ELF-1 (cell line): ENCODE measurements at regions not wholly inside any gene's neighbourhood (a gene's known extent, or its start where the extent isn't known, plus 50 kb on each side); places are given as distances from the start of the nearest gene placed in this dataset.
"Not testable (repeated sequence)": the region's sequence is repeated elsewhere in the genome, so short reads cannot be mapped to it uniquely, and the experiment has no call there.

ENCODE experiments used
- DNase-seq: peaks from one replicate; pipeline ENCODE4 v3.0.0-alpha.2; 2016; ENCODE audit warnings: low read depth, low spot score

DNA sequence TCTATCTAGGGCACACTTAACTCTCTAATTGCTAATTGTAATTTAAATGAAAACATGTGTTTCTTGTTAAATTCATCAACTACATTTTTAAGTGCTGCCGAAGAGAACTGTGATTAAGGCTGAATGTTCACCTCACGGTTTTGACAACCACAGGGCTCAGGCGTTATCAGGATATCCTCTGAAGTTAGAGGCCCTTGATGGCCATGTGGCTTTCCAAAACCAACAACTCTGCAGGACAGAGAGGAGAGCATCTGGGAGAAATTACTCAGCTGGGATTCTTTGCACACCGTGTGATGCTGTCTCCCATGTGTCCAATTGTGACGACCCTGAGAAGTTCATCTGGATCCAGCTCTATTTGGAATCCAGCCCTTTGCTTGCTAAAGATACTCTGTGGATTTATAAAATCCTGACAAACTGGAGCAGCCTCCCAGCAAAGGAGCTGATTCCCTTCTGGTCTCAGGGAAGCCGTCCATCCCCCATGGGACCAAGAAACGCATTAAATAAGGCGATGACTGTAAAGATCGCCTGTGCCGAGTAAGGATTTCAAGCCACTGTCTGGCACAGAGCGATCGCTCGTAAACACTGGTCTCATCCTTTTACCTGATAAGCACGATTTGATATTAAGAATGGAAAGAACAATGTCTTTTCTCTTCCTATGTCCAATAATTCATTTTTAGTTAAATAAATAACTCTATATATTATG is 401.1 kb downstream of the CD83 start:
- DNase-seq, result no peak

DNA sequence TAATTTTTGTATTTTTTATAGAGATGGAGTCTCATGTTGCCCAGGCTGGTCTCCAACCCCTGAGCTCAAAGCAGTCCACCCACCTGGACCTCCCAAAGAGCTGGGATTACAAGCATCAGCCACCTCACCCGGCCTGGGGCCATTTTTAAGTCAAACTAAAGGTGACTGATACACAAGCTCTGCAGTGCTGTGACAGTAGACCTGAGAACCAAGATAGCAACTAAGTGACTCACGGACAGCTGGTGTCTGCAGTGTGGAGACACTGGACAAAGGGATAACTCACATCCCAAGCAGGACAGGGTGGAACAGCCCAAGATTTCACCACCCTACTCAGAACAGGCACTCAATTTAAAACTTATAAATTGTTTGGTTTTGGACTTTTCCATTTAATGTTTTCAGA is 402.5 kb downstream of the CD83 start:
- no peak for DNase-seq

DNA sequence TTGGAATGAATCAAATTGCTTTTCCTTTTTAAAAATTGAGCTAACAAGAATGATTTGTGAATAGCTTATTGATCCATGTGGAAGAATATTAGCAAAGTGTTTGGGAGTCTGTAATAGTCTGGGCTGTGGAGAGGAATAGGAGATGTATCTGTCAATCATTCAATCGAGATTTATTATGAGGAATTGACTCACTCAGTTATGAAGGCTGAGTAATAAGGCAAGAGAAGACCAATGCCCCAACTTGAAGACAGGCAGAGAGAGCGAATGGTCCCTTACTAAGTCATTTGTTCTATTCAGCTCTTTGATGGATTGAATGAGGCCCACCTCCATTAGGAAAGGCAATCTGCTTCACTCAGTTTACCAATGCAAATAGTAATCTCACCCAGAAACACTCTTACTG is 403.0 kb downstream of the CD83 start:
- no peak for DNase-seq

DNA sequence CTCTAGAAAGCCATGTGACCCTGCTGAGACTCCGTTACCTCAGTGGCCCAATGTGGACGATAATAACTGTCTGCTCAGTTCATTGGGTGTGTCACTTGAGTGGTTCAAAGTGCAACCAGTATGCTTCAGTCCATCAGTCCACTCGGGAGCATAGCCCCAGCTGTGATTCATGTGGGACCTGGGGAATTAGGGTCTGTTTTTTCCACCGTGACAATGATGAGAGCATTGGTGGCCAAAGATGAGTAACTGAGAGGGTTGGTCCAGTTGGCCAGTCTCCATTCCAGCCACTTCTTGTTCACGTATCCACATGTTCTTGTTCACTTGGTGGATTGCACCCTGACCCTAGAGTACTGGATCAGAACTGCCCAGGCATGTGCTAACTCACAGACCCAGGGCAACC is 403.6 kb downstream of the CD83 start:
- no peak for DNase-seq

DNA sequence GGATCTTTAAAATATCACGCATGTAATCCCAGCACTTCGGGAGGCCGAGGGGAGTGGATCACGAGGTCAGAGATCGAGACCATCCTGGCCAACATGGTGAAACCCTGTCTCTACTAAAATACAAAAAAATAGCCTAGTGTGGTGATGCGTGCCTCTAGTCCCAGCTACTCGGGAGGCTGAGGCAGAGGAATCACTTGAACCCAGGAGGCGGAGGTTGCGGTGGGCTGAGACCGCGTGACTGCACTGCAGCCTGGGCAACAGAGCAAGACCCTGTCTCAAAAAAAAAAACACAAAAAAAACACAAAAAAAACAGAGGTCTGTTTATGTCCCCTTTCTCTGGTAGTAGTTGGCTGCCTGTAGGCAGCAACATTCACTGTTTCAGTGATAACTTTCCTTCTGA is 404.3 kb downstream of the CD83 start:
- not testable (repeated sequence) for DNase-seq

DNA sequence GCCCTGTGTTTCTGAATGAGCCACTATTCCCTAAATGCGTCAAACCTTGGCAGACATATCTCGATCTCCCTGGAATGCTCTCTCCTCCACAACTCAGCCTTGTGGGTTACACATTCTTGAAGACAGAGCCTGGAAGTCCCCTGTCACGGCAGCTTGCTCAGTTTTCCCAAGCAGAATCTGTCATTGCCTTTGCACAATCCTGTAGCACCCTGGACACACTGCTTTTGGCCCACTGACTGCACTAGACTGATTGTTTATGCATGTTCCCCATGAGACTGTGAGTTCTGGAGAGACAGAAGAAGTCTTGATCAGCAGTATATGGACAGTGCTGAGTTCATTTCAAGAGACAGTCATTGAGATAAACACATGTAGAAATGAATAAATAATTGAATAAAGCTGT is 406.7 kb downstream of the CD83 start:
- no peak for DNase-seq

DNA sequence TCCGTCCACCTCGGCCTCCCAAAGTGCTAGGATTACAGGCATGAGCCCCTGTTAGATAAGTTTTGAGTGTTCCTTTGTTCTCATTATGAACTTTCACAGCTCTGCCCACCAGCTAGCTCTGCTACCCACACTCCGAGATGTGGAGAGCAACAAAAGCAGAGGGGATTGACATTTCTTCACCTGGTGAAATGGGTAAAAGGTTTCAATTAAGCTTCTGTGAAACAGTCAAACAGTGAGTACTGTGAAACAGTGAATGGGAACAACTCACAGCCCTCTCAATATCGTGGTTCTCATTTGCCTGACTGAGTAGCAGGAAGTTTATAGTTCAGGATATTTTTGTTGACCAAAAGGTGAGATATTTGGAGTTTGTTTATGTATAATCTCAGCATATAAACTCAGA is 412.8 kb downstream of the CD83 start:
- no peak for DNase-seq

DNA sequence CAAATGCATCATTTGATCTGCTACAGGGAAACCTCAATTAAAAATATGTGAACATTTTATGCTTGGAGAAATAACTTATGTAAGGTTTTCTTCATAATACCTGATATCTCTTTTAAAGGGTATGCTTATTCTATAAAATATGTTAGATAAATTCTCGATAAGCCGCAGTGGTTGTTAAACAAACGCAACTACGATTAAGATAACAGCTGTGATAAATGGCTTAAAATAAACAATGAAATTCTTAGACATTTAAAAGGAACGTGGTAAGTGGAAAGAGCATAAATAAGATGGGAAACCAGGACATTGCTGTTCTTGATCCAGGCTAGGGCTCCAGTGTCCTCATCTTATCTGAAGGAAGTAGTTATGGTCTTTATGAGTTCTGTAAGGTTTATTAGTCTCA is 415.9 kb downstream of the CD83 start:
- no peak for DNase-seq

DNA sequence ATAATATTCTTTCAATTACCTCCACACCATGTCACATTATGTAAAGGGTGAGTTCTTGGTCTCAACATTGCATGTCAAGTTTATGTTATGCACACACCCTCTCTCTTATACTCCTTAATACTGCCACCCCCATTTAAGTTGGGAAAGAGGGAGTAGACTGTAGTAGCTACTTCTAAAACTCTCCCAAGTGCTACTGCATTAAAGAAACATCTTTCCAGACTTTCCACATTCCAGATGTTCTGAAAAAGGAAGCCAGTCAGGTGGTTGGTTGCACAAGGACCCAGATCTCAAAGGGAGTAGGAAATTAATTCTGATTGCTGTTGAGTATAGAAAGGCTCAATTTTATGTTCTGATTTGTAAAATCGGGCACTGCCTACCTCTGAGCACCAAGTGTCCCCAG is 419.5 kb downstream of the CD83 start:
- no peak for DNase-seq

DNA sequence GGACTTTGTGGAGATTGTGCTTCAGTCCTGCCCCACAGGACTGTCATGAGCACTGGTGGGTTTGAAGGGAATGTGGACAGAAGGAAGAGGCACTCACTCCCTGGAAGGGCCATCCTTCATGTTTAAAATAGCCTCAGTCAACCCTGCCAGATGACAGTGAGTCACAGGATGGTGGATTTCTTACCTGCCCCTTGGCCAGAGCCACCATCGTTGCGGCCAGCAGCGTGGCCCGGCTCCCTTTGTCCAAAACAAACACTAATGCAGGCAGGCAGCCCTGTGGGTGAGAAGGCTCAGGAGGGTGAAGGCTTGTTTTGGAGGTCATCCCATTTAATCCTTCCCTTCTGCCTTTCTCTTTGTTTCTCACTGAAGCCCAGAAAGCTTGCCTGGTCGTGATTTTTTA is 422.7 kb downstream of the CD83 start:
- peak; percentile 17 for DNase-seq

DNA sequence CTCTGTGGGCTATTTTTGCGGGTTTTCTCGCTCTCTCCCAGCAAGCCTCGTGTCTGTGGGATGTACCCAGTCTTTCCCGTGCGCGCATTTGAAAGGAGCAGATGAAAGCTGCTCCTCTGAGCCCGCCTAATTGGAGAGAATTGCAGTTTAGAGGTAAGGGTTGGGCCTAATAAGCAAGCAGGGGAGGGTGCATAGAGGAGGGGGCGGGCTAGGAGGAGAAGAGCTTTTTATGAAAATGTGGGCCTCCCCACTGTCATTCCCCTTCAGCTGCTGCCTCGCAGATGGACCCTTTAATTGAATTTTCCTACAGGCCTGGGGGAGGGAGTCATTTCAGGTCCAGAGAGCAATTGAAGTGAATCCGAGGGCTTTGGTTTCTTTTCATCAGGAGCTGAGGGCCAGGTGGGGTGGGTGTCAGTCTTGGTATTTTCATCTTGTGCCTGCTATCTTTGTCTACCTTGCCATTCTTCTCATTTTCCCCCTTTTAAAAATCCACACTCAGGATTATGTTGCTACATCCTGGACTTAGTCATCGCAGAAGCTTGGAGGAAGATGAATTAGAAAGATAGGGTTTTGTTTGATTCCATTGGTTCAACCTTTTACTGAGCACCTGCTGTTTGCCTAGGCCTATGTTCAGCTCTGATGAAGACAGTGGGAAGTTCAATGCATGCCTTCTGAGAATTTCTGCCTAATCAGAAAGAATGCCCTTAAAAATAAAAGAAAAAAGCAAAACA is 423.4 kb downstream of the CD83 start:
- peak; percentile 41 for DNase-seq

DNA sequence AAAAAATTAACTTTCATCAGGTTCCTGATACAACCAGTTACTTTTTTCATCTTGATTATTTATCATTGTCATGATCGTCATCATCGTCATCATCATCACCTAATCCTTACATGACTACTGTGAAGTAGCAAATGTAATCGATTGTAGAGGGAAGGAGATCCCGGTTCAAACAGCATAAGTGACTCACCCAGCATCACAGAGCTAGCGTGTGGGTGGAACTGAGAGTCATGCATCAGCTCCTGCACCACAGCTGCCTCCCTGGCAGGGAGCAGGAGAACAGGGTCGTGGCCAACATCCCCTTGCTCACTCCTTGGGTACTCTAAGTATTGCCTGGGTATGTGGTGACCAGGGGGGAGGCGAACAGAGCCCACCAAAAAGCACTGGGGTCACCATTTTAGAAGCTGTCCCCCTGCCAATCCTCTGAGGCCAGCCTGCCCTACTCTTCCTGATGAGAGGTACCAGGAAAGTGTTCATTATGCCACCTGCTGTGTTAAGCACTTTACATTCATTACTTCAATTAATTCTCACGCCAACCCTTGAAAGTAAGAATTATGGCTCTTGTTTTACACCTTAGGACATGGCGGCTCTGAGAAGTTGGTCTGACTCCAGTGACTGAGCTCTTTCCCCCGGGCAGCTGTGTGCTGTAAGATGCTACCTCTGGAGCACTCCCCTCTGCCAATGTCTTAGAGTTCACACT is 425.2 kb downstream of the CD83 start:
- no peak for DNase-seq

DNA sequence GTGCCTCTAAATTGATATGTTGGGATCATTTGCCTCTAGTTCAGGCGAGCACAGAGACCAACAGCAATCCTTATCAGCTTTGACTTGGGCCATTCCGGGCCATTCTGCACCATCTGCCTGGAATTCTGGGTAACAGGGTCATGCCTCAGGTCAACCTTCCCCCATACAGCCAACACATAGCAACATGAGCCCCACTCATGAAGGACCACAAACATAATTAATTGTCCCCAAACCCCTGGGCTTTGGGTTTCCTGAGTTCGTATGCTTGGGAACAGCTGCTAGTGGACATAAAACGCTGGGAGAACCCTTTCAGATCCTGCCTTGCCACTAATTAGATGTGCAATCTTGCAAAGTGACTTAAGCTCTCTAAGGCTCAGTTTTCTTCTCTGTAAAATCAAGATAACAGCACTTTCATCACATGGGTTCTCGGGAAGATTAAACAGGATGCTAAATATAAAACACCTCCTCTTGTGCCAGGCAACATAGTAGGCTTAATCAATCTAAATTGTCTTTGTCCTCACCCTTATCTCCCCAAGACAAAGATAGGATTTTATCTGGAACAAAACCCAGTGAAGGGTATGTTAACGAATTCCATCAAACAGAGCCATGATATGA is 426.5 kb downstream of the CD83 start:
- no peak for DNase-seq

DNA sequence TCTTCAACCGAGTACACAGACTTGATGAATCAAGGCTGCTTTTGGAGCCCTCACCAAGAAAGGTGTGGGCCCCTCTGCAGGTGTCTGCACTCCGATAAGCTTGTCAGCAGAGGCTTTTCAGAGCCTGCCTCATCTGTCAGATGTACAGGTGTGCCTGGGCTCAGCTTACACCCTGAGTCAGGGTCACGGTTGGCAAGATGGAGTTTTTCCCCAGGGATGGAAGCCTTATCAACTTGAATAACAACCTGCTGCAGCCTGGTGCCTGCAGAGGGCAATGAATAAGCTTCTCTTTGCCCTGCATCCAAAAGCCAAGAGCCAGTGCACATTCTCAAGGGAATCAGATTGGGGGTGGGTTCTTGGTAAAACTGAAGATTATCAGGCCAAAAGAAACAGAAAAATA is 427.1 kb downstream of the CD83 start:
- DNase-seq, result no peak

DNA sequence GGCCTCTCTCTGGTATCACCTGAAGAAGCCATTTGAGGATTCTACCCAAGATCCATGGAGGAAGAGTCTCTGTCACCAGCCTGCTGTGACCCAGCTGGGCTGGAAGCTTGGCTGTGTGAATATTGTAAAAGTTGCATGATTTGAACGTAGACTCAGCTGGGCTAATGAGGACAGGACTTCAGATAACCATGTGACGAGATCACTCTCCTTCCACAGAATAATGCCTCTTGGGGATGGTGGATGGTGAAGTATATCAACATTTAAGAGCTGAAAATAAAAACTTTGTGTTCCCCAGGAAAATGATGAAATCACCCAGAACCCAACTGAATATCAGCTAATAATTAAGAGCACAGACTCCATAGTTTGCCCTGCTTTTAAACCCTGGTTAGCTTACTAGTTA is 427.9 kb downstream of the CD83 start:
- DNase-seq, result no peak

DNA sequence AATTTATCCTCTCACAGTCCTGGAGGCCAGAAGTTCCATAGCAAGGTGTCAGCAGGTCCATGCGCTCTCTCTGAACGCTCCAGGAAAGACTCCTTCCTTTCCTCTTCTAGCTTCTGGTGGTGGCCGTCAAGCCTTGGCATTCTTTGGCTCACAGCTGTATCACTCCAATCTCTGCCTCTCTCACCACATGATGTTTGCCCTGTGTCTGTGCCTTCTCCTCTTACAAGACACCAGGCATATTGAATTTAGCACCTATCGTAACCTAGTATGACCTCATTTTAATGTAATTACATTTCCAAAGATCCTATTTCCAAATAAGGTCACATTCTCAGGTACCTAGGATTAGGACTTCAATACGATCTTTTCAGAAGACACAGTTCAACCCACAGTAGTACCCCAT is 428.5 kb downstream of the CD83 start:
- DNase-seq, result no peak

DNA sequence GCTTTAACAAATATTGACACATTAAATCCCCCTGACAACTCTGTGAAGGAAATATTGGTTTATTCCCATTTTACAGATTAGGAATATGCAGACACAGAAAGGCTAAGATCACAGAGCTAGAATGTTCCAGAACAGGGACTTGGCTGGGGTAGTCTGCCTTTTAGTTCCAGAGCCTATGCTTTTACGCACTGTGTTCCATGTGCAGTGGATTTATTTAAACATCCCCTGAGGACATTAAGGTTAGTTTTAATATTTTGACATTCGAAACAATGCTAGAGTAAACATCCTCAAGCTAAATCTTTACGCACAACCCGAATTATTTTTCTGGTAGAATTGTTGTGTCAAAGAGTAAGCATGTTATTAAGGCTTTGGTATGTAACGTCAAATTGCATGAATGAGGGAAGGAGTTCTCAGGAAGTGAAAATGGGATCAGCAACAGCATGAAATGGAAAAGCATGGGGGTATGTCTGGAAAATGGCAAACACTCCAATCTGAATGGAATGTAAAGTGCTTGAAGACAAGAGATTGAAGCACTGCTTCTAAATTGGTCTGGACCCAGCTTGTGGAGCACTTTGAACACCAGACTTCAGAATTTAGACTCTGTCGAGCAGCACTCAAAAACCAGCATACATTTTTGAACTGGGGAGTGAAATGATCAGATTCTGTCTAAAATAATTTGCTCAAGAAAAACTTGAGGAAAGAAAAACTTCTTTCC is 429.9 kb downstream of the CD83 start:
- DNase-seq, result no peak

DNA sequence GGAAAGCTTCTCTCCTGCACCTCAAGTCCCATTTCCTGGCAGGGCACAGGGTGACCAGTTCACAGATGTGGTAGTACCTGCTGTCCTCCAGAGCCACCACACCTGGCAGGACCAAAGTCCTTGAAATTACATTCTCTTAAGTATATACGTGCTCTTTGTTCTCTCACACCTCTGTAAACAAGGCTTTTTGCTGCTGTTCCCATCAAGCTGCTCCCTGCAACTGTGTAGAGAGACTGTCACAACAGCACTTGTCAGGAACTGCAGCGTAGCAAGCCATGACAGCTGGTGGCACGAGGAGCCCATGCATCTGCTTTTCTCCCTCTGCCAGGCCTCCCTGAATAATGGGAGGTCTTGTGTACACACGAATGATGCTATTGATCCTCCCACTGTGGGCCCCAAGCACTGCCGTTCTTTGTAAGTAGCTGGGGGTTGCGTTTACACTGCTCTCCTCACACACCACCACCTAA is 431.8 kb downstream of the CD83 start:
- no peak for DNase-seq

DNA sequence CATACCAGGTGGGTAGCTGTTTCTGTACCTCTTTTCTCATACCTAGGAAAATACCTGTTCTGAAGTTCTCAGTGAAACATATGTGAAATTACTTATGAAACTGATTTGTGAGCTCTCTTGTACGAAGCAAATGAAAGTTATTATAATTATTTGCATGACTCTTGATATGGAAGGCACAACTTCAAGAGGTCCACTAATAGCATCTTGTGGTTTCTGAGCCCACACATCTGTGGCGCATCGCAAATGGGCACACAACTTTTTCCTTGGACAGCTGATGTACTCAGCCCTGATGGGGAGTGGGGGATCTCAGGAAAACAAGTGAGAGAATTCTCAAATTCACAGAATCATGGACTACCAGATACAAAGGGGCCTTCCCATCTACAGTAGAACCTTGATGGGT is 432.3 kb downstream of the CD83 start:
- no peak for DNase-seq

DNA sequence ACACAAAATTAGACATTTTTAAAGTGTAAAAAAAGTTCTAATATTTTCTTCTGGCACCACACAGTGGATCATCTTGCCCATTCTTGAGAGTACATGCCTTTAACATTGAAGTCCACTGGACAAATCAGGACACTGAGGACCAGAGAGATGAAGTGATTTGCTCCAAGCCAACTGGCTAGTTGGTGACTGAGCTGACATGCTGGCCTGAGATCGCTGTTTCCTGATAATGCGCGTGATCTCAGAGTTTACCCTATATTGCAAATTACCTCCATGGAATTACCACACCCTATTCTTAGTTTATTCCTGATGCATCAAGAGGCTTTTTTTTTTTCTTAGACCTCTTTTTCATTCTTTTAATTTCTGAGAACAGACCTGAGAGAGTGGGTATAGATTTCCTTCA is 432.8 kb downstream of the CD83 start:
- no peak for DNase-seq

DNA sequence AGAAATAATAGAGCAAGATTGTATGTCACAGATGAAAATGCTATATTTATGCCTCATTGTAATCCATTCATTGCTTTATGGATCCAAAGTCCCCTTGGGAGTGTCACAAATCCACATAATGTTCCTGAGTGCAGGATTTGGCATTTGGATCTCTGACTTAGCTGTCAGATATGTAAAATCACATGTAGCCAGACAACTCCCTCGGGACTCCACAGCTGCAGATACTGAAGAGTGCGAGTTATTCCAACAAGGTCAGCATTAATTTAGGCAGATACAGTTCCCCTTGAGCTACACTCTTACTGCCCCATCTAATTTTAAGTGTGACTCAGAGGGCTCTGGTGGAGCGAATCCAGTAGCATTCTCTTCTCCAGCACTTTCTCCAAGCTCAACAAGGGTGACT is 433.2 kb downstream of the CD83 start:
- no peak for DNase-seq

DNA sequence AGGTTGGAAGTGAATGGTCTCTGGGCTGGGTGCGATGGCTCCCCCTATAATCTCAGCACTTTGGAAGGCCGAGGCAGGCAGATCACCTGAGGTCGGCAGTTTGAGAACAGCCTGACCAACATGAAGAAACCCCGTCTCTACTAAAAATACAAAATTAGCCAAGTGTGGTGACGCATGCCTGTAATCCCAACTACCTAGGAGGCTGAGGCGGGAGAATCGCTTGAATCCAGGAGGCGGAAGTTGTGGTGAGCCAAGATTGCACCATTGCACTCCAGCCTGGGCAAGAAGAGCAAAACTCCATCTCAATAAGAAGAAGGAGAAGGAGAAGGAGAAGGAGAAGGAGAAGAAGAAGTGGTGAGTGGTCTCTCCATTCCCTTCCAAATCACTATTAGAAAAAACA is 434.0 kb downstream of the CD83 start:
- not testable (repeated sequence) for DNase-seq
